ENCODE measurements at regions not wholly inside any gene's neighbourhood (a gene's known extent, or its start where the extent isn't known, plus 50 kb on each side); places are given as distances from the start of the nearest gene placed in this dataset.

- Mint-ChIP-seq H3K4me3 (no peak overlapping the region), H3K27ac (no peak overlapping the region), H3K27me3 (peaks cover 3 to 4% of the 10 kb centered on the region in 2 donors), H3K9me3 (peaks cover 0 to 4% (median 0%) of the 10 kb centered on the region in 8 donors), H3K4me1 (no peaks in the 10 kb centered on the region), H3K36me3 (no peaks in the 10 kb centered on the region)
- no peaks in the 10 kb centered on the region for H3K36me3 ChIP-seq (ENCODE audit: insufficient read depth, low read length)
- no peaks in the 10 kb centered on the region for H3K9me3 ChIP-seq (ENCODE audit: control insufficient read depth in 1 of 2, low read length in 2 of 2)
- H3K27me3 ChIP-seq (ENCODE audit: insufficient read depth, low read length): no peaks in the 10 kb centered on the region
- DNase-seq: no peak
- no peaks in the 10 kb centered on the region for H3K4me1 ChIP-seq (ENCODE audit: insufficient read depth, low read length)
- H3K4me3 ChIP-seq (ENCODE audit: low read length in 2 of 2): no peak overlapping the region
- CTCF ChIA-PET (ENCODE audit: partially characterized antibody): no interaction called here
- no peak overlapping the region for H3K27ac ChIP-seq (ENCODE audit: low read depth, low read length)
- POLR2A ChIA-PET (ENCODE audit: partially characterized antibody): no interaction called here
- intact Hi-C loops (cut with micrococcal nuclease): no loop called here
Observed at GRCh38 chr5:74369173-74369572, 271.4 kb downstream of the ENC1 start.

GRCh38 chr5:74367934-74368333, 272.6 kb downstream of the ENC1 start:
- H3K27ac ChIP-seq (ENCODE audit: low read depth, low read length): no peak overlapping the region
- intact Hi-C loops (cut with micrococcal nuclease): no loop called here
- CTCF ChIA-PET (ENCODE audit: partially characterized antibody): no interaction called here
- no peaks in the 10 kb centered on the region for H3K9me3 ChIP-seq (ENCODE audit: control insufficient read depth in 1 of 2, low read length in 2 of 2)
- no peaks in the 10 kb centered on the region for H3K36me3 ChIP-seq (ENCODE audit: insufficient read depth, low read length)
- Mint-ChIP-seq H3K27ac (no peak overlapping the region), H3K9me3 (peaks cover 0 to 4% (median 0%) of the 10 kb centered on the region in 8 donors), H3K4me3 (no peak overlapping the region), H3K27me3 (peaks cover 3 to 6% of the 10 kb centered on the region in 2 donors), H3K4me1 (no peaks in the 10 kb centered on the region), H3K36me3 (no peaks in the 10 kb centered on the region)
- no peak for DNase-seq
- no peaks in the 10 kb centered on the region for H3K27me3 ChIP-seq (ENCODE audit: insufficient read depth, low read length)
- no peaks in the 10 kb centered on the region for H3K4me1 ChIP-seq (ENCODE audit: insufficient read depth, low read length)
- H3K4me3 ChIP-seq (ENCODE audit: low read length in 2 of 2): no peak overlapping the region
- POLR2A ChIA-PET (ENCODE audit: partially characterized antibody): no interaction called here

- no peak for DNase-seq
- ChIA-PET CTCF (ENCODE audit: partially characterized antibody) (no interaction called here), POLR2A (ENCODE audit: partially characterized antibody) (no interaction called here)
- peaks cover 3 to 6% of the 10 kb centered on the region in 2 donors for H3K27me3 Mint-ChIP-seq
- H3K9me3 Mint-ChIP-seq: peaks cover 0 to 4% (median 0%) of the 10 kb centered on the region in 8 donors
- intact Hi-C loops (cut with micrococcal nuclease): no loop called here
- H3K4me1 Mint-ChIP-seq: no peaks in the 10 kb centered on the region
- Histone ChIP-seq H3K4me1 (ENCODE audit: insufficient read depth, low read length) (no peaks in the 10 kb centered on the region), H3K27ac (ENCODE audit: low read depth, low read length) (no peak overlapping the region), H3K27me3 (ENCODE audit: insufficient read depth, low read length) (no peaks in the 10 kb centered on the region), H3K9me3 (ENCODE audit: control insufficient read depth in 1 of 2, low read length in 2 of 2) (no peaks in the 10 kb centered on the region), H3K4me3 (ENCODE audit: low read length in 2 of 2) (no peak overlapping the region), H3K36me3 (ENCODE audit: insufficient read depth, low read length) (no peaks in the 10 kb centered on the region)
- H3K27ac Mint-ChIP-seq: no peak overlapping the region
- H3K4me3 Mint-ChIP-seq: no peak overlapping the region
- H3K36me3 Mint-ChIP-seq: no peaks in the 10 kb centered on the region
Observed at GRCh38 chr5:74367241-74367733, 273.2 kb downstream of the ENC1 start.

GRCh38 chr5:74365723-74366122, 274.8 kb downstream of the ENC1 start:
- ChIA-PET CTCF (ENCODE audit: partially characterized antibody) (no interaction called here), POLR2A (ENCODE audit: partially characterized antibody) (no interaction called here)
- Mint-ChIP-seq H3K27me3 (peaks cover 1 to 5% of the 10 kb centered on the region in 2 donors), H3K27ac (no peak overlapping the region), H3K4me3 (no peak overlapping the region), H3K9me3 (peaks cover 0 to 4% (median 0%) of the 10 kb centered on the region in 8 donors), H3K36me3 (no peaks in the 10 kb centered on the region), H3K4me1 (no peaks in the 10 kb centered on the region)
- Histone ChIP-seq H3K27ac (ENCODE audit: low read depth, low read length) (no peak overlapping the region), H3K4me3 (ENCODE audit: low read length in 2 of 2) (no peak overlapping the region), H3K36me3 (ENCODE audit: insufficient read depth, low read length) (no peaks in the 10 kb centered on the region), H3K27me3 (ENCODE audit: insufficient read depth, low read length) (no peaks in the 10 kb centered on the region), H3K9me3 (ENCODE audit: control insufficient read depth in 1 of 2, low read length in 2 of 2) (no peaks in the 10 kb centered on the region), H3K4me1 (ENCODE audit: insufficient read depth, low read length) (no peaks in the 10 kb centered on the region)
- intact Hi-C loops (cut with micrococcal nuclease): no loop called here
- DNase-seq: no peak

- ChIA-PET CTCF (ENCODE audit: partially characterized antibody) (no interaction called here), POLR2A (ENCODE audit: partially characterized antibody) (no interaction called here)
- H3K4me1 Mint-ChIP-seq: no peaks in the 10 kb centered on the region
- H3K27ac ChIP-seq (ENCODE audit: low read depth, low read length): no peak overlapping the region
- H3K27me3 Mint-ChIP-seq: peaks cover 1 to 5% of the 10 kb centered on the region in 2 donors
- no peaks in the 10 kb centered on the region for H3K9me3 ChIP-seq (ENCODE audit: control insufficient read depth in 1 of 2, low read length in 2 of 2)
- no peak overlapping the region for H3K27ac Mint-ChIP-seq
- no peak overlapping the region for H3K4me3 ChIP-seq (ENCODE audit: low read length in 2 of 2)
- no peaks in the 10 kb centered on the region for H3K36me3 ChIP-seq (ENCODE audit: insufficient read depth, low read length)
- H3K36me3 Mint-ChIP-seq: no peaks in the 10 kb centered on the region
- H3K27me3 ChIP-seq (ENCODE audit: insufficient read depth, low read length): no peaks in the 10 kb centered on the region
- H3K9me3 Mint-ChIP-seq: peaks cover 0 to 4% (median 0%) of the 10 kb centered on the region in 8 donors
- DNase-seq: no peak
- H3K4me3 Mint-ChIP-seq: no peak overlapping the region
- H3K4me1 ChIP-seq (ENCODE audit: insufficient read depth, low read length): no peaks in the 10 kb centered on the region
- intact Hi-C loops (cut with micrococcal nuclease): no loop called here
Observed at GRCh38 chr5:74364507-74364906, 276.0 kb downstream of the ENC1 start.

- DNase-seq: no peak
- Histone ChIP-seq H3K4me3 (ENCODE audit: low read length in 2 of 2) (no peak overlapping the region), H3K27me3 (ENCODE audit: insufficient read depth, low read length) (no peaks in the 10 kb centered on the region), H3K9me3 (ENCODE audit: control insufficient read depth in 1 of 2, low read length in 2 of 2) (no peaks in the 10 kb centered on the region), H3K36me3 (ENCODE audit: insufficient read depth, low read length) (no peaks in the 10 kb centered on the region), H3K27ac (ENCODE audit: low read depth, low read length) (no peak overlapping the region), H3K4me1 (ENCODE audit: insufficient read depth, low read length) (no peaks in the 10 kb centered on the region)
- H3K4me1 Mint-ChIP-seq: no peaks in the 10 kb centered on the region
- ChIA-PET CTCF (ENCODE audit: partially characterized antibody) (no interaction called here), POLR2A (ENCODE audit: partially characterized antibody) (no interaction called here)
- H3K36me3 Mint-ChIP-seq: no peaks in the 10 kb centered on the region
- intact Hi-C loops (cut with micrococcal nuclease): no loop called here
- H3K4me3 Mint-ChIP-seq: no peak overlapping the region
- H3K9me3 Mint-ChIP-seq: peaks cover 0 to 4% (median 0%) of the 10 kb centered on the region in 8 donors
- H3K27me3 Mint-ChIP-seq: peaks cover 0 to 5% of the 10 kb centered on the region in 2 donors
- no peak overlapping the region for H3K27ac Mint-ChIP-seq
Observed at GRCh38 chr5:74363603-74364205, 276.8 kb downstream of the ENC1 start.

- H3K27ac Mint-ChIP-seq: no peak overlapping the region
Observed at GRCh38 chr5:74361406-74362358, 278.8 kb downstream of the ENC1 start.

More at GRCh38 chr5:74361406-74362358, 278.8 kb downstream of the ENC1 start:
- peaks cover 0 to 4% (median 0%) of the 10 kb centered on the region in 8 donors for H3K9me3 Mint-ChIP-seq
- Histone ChIP-seq H3K27me3 (ENCODE audit: insufficient read depth, low read length) (no peaks in the 10 kb centered on the region), H3K4me3 (ENCODE audit: low read length in 2 of 2) (no peak overlapping the region), H3K4me1 (ENCODE audit: insufficient read depth, low read length) (no peaks in the 10 kb centered on the region), H3K36me3 (ENCODE audit: insufficient read depth, low read length) (no peaks in the 10 kb centered on the region), H3K27ac (ENCODE audit: low read depth, low read length) (no peak overlapping the region), H3K9me3 (ENCODE audit: control insufficient read depth in 1 of 2, low read length in 2 of 2) (no peaks in the 10 kb centered on the region)
- intact Hi-C loops (cut with micrococcal nuclease): no loop called here
- no peaks in the 10 kb centered on the region for H3K4me1 Mint-ChIP-seq
- no peaks in the 10 kb centered on the region for H3K36me3 Mint-ChIP-seq
- peaks cover 1 to 2% of the 10 kb centered on the region in 2 donors for H3K27me3 Mint-ChIP-seq
- H3K4me3 Mint-ChIP-seq: peak overlapping the region in 1 of 8 donors; percentile 57
- CTCF ChIA-PET (ENCODE audit: partially characterized antibody): no interaction called here
- no peak for DNase-seq
- POLR2A ChIA-PET (ENCODE audit: partially characterized antibody): no interaction called here

All from CD4-positive, alpha-beta memory T cell (primary cell).